GM21723 (cell line): ENCODE measurements at regions not wholly inside any gene's neighbourhood (a gene's known extent, or its start where the extent isn't known, plus 50 kb on each side); places are given as distances from the start of the nearest gene placed in this dataset.
A peak's percentile ranks its signal among the peaks of the same experiment; 100 is the strongest.
"Not testable (repeated sequence)": the region's sequence is repeated elsewhere in the genome, so short reads cannot be mapped to it uniquely, and the experiment has no call there.

ENCODE experiments used
- ATAC-seq: cut with Tn5 transposase; IDR thresholded peaks from one replicate; pipeline ENCODE4 v1.9.1; 2021; ENCODE audit warnings: mild to moderate bottlenecking, moderate library complexity; ENCODE audit not compliant: unreplicated experiment

GRCh38 chr1:119251751-119252150 lies 111.3 kb upstream of the WARS2 start:
- ATAC-seq: no peak

GRCh38 chr1:119253366-119253765 lies 112.9 kb upstream of the WARS2 start:
- ATAC-seq: no peak

DNA sequence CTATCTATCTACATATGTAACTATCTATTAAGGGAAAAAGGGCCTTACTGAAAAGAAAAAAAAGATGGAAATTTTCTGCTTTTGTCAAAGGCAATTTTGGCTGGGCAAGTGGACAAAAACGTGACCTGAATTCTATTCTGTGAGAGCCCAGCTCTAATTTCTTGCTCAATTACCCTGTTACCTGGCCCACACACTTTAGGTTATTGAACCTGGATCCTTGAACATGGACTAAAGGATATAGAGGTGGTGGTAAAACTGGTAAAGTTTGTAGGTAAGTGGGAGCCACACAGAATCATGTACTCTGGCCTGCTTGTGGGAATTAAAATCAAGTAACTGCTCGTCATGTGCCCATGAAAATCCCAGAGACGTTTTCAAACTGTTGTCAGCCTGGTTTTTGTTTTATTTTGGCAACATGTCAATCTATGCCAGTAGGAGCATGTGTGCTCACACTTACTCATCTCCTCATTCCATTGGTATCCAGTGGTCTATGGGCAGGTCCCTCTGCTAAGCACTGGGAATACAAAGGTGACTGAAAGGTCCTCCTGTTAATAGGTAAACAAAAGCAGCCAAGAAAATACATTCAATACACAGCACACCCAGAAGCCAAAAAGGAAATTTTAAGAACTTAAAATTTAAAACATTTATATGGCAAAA lies 113.7 kb upstream of the WARS2 start:
- no peak for ATAC-seq

DNA sequence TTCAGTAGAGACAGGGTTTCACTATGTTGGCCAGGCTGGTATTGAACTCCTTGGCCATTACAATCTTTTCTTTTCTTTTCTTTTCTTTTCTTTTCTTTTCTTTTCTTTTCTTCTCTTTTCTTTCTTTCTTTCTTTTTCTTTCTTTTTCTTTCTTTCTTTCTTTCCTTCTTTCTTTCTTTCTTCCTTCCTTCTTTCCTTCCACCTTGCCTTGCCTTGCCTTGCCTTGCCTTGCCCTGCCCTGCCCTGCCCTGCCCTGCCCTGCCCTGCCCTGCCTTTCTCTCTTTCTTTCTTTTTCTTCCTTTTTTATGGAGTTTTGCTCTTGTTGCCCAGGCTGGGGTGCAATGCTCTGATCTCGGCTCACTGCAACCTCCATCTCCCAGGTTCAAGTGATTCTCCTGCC lies 112.5 kb upstream of the HAO2 start:
- not testable (repeated sequence) for ATAC-seq

GRCh38 chr1:119260506-119260905 lies 108.1 kb upstream of the HAO2 start:
- no peak for ATAC-seq

- ATAC-seq: peak; percentile 96
Measured at GRCh38 chr1:119266386-119266785, 102.2 kb upstream of the HAO2 start.

DNA sequence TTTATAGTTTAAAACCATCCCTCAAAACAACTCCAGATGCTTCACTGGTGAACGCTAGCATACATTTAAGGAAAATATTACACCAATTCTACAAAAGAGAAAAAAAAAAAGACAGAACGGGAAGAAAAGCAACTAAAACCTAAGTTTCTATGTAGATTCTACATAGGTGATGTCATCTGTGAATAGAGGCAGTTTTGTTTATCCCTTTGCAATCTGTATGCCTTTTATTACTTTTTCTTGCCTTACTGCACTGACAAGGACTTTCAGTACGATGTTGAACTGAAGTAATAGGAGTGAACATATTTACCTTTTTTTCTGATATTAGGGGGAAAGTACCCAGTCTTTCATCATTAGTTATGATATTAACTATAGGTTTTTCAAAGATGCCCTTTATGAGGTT lies 101.7 kb upstream of the HAO2 start:
- no peak for ATAC-seq

- ATAC-seq: not testable (repeated sequence)
Measured at GRCh38 chr1:119267288-119267687, 101.3 kb upstream of the HAO2 start.

DNA sequence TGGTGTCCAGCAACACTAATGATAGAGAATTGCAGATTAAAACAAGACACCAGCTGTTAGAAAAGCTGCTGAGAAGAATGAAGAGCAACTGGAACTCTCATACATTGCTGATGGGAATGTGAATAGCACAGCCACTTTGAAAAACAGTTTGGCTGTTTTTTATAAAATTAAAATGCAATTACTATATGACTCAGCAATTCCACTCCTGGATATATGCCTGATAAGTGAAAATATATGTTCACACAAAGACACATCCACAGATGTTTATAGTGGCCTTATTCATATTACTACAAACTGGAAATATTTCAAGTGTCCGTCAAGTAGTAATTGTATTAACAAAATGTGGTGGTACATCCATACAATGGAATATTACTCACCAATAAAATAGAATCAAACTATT lies 99.7 kb upstream of the HAO2 start:
- ATAC-seq: no peak

- peak; percentile 85 for ATAC-seq
Measured at GRCh38 chr1:119275145-119276134, 93.1 kb upstream of the HAO2 start.

- ATAC-seq: no peak
Measured at GRCh38 chr1:119276558-119276957, 92.0 kb upstream of the HAO2 start.

DNA sequence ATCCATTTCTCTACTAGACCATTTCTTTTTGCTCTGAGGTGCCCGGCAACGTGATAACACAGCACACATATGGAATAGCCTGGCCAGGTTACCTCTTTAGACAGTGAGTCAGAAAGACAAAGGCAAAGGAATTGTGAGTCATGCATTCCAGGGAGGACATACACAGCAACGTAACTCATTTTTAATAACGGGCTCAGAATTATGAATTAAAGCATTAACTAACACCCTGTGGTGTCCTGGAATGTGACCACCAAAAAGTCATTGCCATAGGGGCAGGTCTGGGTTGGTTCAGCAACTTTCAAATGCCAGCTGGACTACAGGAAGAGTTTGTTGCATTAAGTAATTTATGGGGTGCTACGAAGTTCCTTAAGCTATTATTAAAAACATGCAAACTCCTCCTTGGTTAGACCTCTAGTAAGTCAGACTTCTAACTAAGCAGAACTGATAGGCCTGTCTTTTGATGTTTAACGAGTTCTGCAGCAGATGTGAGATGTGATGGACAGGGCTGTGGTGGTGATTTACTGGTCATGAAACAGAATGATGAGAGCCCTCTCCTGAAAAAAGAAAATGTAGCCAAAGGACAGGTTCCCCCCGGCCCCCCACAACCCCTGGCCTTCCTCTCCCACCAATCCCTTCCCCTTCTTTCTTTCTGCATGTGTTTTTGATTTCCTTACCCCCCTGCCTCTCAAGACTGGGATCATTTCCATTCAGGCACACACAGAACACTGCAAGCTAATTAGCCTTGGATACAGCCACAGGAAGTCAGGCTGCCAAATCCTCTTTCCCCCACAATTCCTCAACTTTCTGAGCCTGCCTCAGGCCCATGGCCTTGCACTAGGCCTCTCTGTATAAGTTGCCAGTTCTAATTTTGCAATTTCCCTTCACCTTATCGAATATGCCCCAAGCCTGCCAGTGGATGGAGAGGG lies 88.9 kb upstream of the HAO2 start:
- no peak for ATAC-seq

DNA sequence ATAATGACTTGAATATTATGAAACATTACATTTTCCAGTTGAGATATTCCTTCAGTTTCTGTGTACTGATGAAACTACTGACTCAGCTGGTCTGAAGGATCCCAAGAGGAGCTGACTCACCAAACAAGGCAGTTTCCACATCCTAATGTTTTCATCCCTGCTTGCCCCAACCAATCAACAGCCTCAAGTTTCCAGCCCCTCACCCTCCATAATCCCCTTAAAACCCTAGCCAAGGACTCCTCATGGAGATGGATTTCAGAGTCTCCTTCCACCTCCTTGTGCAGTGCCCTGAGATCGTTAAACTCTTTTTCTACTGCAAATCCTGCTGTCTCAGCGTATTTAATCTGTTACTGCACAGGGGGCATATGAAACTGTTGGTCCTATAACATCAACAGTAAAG lies 83.1 kb upstream of the HAO2 start:
- no peak for ATAC-seq

DNA sequence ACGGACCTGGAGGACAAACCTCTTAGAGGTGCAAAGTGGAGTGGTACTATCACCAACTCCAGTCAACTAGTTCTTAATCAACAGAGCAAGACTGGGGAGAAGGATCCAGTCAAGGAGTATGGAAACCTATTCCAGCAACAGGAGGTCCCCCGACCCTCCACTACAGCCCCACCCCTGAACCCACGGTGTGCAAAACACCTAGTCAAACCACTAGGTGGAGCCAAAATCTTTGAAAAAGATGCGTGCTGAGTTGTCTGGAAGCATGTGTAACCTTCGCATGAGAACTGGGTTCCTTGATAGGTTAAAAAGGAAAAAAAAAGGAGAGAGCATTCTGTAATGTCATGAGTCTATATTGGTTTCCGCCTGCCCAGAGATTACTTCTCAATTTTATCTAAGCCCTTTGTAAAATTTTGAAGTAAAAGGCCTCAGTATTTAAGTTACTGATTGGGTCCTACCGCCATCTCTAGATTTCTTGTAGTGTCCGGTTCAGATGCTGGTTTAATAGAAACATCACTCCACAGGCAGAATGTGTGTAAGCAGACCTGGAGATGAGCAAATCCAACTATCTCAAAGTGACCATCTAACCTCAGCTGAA lies 81.9 kb upstream of the HAO2 start:
- ATAC-seq: peak; percentile 70

DNA sequence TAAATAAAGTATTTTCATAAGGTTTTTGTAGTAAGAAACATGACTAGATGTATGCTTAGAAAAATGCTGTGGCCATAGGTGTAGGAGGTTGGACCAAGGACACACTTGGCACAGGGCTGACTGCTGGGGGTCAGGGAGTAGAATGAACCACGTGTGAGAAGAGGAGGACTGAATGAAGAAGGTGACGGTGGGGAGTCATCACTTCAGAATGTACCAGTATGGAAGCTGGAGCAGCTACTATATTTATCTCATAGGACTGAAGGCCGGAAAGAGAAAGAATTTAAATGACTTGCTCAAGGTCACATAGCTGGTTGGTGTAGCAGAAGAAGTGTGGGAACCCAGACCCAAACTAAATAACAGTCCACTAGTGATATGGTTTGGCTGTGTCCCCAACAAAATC lies 79.8 kb upstream of the HAO2 start:
- no peak for ATAC-seq

DNA sequence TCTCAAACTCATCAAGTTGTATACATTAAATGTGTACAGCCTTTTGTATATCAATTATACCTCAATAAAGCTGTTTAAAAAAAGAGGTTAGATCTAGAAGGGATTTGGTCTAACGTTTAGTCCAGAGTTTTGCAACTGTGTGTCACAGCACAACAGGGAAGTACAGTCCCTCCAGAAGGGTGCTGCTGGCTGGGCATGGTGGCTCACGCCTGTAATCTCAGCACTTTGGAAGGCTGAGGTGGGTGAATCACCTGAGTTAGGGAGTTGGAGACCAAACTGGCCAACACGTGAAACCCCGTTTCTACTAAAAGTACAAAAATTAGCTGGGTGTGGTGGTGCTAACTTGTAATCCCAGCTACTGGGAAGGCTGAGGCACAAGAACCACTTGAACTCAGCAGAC lies 78.3 kb upstream of the HAO2 start:
- ATAC-seq: no peak

GRCh38 chr1:119291611-119292206 lies 76.9 kb upstream of the HAO2 start:
- ATAC-seq: no peak

DNA sequence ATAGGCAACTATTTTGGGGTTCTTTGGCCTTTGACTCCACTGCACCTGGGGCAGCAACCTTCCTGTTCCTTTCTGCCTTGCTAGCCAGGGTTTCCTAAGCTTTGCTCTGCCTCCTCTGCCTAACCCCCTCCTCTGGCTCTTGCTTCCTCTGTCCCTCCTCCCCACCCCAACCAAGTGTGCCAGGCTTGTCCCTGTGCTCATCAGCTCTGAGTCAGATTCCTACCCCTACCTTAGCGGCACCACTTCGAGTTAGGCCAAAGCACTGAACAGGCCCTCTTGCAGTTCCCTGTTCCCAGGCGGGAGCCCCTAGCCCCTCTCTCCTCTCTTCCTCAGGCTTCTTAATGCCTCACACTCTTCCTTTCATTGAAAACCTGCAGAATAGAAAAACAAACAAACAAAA lies 74.8 kb upstream of the HAO2 start:
- no peak for ATAC-seq

DNA sequence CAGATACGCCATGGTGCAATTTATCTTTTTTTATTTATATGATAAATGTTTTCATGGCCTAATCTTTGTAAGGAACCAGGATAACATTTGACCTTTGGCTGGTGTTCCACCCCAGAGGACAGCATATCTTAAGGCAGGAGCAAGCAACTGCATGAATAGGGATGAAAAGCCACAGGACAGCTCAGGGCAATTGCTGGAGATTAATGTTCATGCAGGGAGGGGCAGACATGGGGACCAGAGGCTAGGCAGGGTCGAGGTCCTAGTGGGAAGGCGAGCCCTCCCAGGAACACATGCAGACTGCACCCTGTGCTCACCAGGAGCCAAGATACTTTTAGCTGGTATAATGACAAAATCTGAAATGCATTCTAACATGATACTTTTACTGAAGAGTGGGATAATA lies 74.4 kb upstream of the HAO2 start:
- ATAC-seq: no peak

DNA sequence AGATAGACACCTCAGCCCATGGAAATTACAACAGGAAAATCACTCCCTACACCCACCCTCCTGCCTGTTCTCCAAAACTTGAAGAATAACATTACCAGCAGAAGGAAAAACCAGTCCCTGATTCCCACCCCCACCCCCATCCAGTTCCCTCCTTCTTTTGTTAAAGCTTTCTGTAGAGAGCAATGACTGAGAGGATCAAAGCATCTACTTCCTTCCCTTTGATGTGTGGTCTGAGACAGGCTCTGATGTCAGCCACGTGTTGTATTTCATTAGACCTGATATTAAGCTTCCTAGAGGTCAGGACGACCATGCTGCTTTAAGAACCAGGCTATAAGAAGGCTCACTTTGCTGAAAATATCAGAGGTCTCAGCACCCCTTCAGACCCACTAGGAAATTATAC lies 73.9 kb upstream of the HAO2 start:
- no peak for ATAC-seq
